ENCODE measurements at regions not wholly inside any gene's neighbourhood (a gene's known extent, or its start where the extent isn't known, plus 50 kb on each side); places are given as distances from the start of the nearest gene placed in this dataset.

DNA sequence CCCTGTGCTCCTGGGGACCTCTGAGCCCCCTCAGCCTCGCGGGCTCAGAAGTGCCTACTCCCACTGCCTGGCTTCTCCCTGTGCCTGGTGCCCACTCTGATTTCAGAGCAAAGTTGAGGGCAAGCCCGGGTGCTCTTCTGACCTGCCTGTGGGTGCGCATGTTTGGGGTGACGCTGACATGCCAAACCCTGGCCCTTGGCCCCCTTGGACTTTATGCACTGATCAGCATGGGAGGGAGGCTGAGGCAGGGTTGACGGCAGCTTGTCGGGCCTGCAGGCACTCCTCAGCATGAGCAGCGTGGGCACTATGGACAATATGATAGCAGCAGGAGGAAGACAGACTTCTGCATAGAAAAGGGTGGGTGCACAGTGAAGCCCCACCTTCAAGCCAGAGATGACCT is 279.3 kb upstream of the KLF12 start:
- no peak for DNase-seq
- H4K20me1 ChIP-seq (ENCODE audit: insufficient read depth, low read length), result no peaks in the 10 kb centered on the region
- H2AFZ ChIP-seq (ENCODE audit: low read length), result no peak overlapping the region
- no peaks in the 10 kb centered on the region for H3F3A ChIP-seq (ENCODE audit: insufficient read depth, low read length)
- no peaks in the 10 kb centered on the region for H3K9me3 ChIP-seq (replicated peaks; ENCODE audit: insufficient read depth, low read length)
- H3K27ac ChIP-seq (ENCODE audit: low read length), result no peak overlapping the region
- no peaks in the 10 kb centered on the region for H3K4me1 ChIP-seq (ENCODE audit: low read length)
- H3K9me2 ChIP-seq (replicated peaks; ENCODE audit: insufficient read depth, low read length), result no peaks in the 10 kb centered on the region
- H3K27me3 ChIP-seq (replicated peaks; ENCODE audit: insufficient read depth, low read length), result no peaks in the 10 kb centered on the region
- no peaks in the 10 kb centered on the region for H3K36me3 ChIP-seq (replicated peaks; ENCODE audit: insufficient read depth, low read length)
- TF ChIP-seq CTCF (IDR thresholded peaks at IDR 0.05; ENCODE audit: low read length) (no peak), EZH2 (optimal IDR thresholded peaks at IDR 0.05; ENCODE audit: low read depth, low read length) (no peak), EZH2phosphoT487 (IDR thresholded peaks at IDR 0.05; ENCODE audit: low read length) (no peak)
- no peaks in the 10 kb centered on the region for H3K79me2 ChIP-seq (ENCODE audit: low read length)
- no peak overlapping the region for H3K4me3 ChIP-seq (ENCODE audit: low read length)
- no peak overlapping the region for H3K4me2 ChIP-seq (ENCODE audit: low read depth, low read length)
- no peak overlapping the region for H3K9ac ChIP-seq (ENCODE audit: low read length)

- Histone ChIP-seq H3K36me3 (replicated peaks; ENCODE audit: insufficient read depth, low read length) (no peaks in the 10 kb centered on the region), H3K4me3 (ENCODE audit: low read length) (no peak overlapping the region), H3K79me2 (ENCODE audit: low read length) (no peaks in the 10 kb centered on the region), H3K27ac (ENCODE audit: low read length) (no peak overlapping the region), H4K20me1 (ENCODE audit: insufficient read depth, low read length) (no peaks in the 10 kb centered on the region), H2AFZ (ENCODE audit: low read length) (no peak overlapping the region), H3K4me2 (ENCODE audit: low read depth, low read length) (no peak overlapping the region), H3K4me1 (ENCODE audit: low read length) (no peaks in the 10 kb centered on the region; the same call in 1 of the 2 replicates), H3K9me3 (replicated peaks; ENCODE audit: insufficient read depth, low read length) (no peaks in the 10 kb centered on the region), H3F3A (ENCODE audit: insufficient read depth, low read length) (no peaks in the 10 kb centered on the region), H3K9ac (ENCODE audit: low read length) (no peak overlapping the region), H3K27me3 (replicated peaks; ENCODE audit: insufficient read depth, low read length) (no peaks in the 10 kb centered on the region), H3K9me2 (replicated peaks; ENCODE audit: insufficient read depth, low read length) (no peaks in the 10 kb centered on the region)
- DNase-seq, result no peak
- TF ChIP-seq CTCF (IDR thresholded peaks at IDR 0.05; ENCODE audit: low read length), result no peak
- TF ChIP-seq EZH2 (optimal IDR thresholded peaks at IDR 0.05; ENCODE audit: low read depth, low read length), result no peak
- no peak for TF ChIP-seq EZH2phosphoT487 (IDR thresholded peaks at IDR 0.05; ENCODE audit: low read length)
Observed at GRCh38 chr13:74409551-74409950, 275.3 kb upstream of the KLF12 start.

DNA sequence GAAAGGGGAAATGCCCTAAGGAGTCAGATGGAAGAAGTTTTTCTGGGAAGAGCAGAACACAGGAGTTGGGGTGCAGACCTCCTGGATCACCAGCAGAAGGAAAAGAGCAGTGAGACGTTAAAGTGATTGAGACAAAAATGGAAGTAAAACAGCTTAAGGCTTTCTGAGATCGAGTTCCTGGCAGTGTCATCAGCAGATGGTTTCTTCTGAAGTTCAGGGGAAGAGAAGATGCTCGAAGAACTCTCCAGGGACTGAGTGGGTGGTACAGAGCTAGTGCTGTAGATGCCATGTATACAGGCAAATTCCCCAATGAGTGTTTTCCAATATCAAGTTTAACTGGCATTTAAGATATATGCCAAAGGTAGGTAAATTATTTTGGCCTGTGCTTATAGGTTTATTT is 272.2 kb upstream of the KLF12 start:
- H3K36me3 ChIP-seq (replicated peaks; ENCODE audit: insufficient read depth, low read length), result no peaks in the 10 kb centered on the region
- no peak overlapping the region for H3K9ac ChIP-seq (ENCODE audit: low read length)
- no peaks in the 10 kb centered on the region; the same call in 1 of the 2 replicates for H3K4me1 ChIP-seq (ENCODE audit: low read length)
- TF ChIP-seq EZH2phosphoT487 (IDR thresholded peaks at IDR 0.05; ENCODE audit: low read length) (no peak), EZH2 (optimal IDR thresholded peaks at IDR 0.05; ENCODE audit: low read depth, low read length) (no peak), CTCF (IDR thresholded peaks at IDR 0.05; ENCODE audit: low read length) (no peak)
- no peaks in the 10 kb centered on the region for H3F3A ChIP-seq (ENCODE audit: insufficient read depth, low read length)
- no peak overlapping the region for H3K4me3 ChIP-seq (ENCODE audit: low read length)
- H4K20me1 ChIP-seq (ENCODE audit: insufficient read depth, low read length), result no peaks in the 10 kb centered on the region
- H2AFZ ChIP-seq (ENCODE audit: low read length), result peak overlapping the region; percentile 30
- peak overlapping the region; percentile 33; the same call in 1 of the 2 replicates for H3K4me2 ChIP-seq (ENCODE audit: low read depth, low read length)
- no peak overlapping the region for H3K27ac ChIP-seq (ENCODE audit: low read length)
- H3K9me2 ChIP-seq (replicated peaks; ENCODE audit: insufficient read depth, low read length), result no peaks in the 10 kb centered on the region
- no peaks in the 10 kb centered on the region for H3K9me3 ChIP-seq (replicated peaks; ENCODE audit: insufficient read depth, low read length)
- H3K79me2 ChIP-seq (ENCODE audit: low read length), result no peaks in the 10 kb centered on the region
- no peaks in the 10 kb centered on the region for H3K27me3 ChIP-seq (replicated peaks; ENCODE audit: insufficient read depth, low read length)
- DNase-seq, result no peak
